ENCODE measurements at regions not wholly inside any gene's neighbourhood (a gene's known extent, or its start where the extent isn't known, plus 50 kb on each side); places are given as distances from the start of the nearest gene placed in this dataset.

DNA sequence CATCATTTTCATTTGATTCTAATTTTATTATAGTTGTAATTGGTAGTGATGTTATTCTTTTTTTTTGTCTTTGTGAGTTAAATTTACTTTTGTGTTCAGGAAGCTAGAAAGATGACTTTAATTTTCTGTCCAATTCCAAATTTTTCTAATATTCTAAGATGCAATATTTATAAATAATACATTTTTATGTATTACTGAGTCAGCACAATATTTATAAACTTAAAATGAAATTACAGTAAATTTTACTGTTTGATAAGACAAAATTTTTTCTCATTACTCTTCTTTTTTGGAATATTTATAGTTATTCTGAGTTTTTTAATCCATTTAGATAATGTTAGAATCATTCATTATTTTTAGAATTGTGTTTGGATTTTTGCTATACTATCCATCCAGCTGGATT is 1637.9 kb upstream of the ACO1 start:
- TF ChIP-seq, protein P1, sequence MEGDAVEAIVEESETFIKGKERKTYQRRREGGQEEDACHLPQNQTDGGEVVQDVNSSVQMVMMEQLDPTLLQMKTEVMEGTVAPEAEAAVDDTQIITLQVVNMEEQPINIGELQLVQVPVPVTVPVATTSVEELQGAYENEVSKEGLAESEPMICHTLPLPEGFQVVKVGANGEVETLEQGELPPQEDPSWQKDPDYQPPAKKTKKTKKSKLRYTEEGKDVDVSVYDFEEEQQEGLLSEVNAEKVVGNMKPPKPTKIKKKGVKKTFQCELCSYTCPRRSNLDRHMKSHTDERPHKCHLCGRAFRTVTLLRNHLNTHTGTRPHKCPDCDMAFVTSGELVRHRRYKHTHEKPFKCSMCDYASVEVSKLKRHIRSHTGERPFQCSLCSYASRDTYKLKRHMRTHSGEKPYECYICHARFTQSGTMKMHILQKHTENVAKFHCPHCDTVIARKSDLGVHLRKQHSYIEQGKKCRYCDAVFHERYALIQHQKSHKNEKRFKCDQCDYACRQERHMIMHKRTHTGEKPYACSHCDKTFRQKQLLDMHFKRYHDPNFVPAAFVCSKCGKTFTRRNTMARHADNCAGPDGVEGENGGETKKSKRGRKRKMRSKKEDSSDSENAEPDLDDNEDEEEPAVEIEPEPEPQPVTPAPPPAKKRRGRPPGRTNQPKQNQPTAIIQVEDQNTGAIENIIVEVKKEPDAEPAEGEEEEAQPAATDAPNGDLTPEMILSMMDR (IDR thresholded peaks at IDR 0.05; ENCODE audit: insufficient read depth, low read length, poor library complexity, severe bottlenecking): no peak
- Histone ChIP-seq H3K36me3 (ENCODE audit: control insufficient read depth, insufficient read depth, low read length) (no peaks in the 10 kb centered on the region), H3K27me3 (ENCODE audit: control insufficient read depth, insufficient read depth, low read length) (no peaks in the 10 kb centered on the region), H3K4me3 (ENCODE audit: low read depth, low read length) (no peak overlapping the region)
- no peak for DNase-seq (ENCODE audit: low read depth)

GRCh38 chr9:30757723-30758122 is 1626.7 kb upstream of the ACO1 start:
- H3K4me3 ChIP-seq (ENCODE audit: low read depth, low read length): no peak overlapping the region
- DNase-seq (ENCODE audit: low read depth): no peak
- TF ChIP-seq, protein P1 (IDR thresholded peaks at IDR 0.05; ENCODE audit: insufficient read depth, low read length, poor library complexity, severe bottlenecking): no peak
- H3K36me3 ChIP-seq (ENCODE audit: control insufficient read depth, insufficient read depth, low read length): no peaks in the 10 kb centered on the region
- no peaks in the 10 kb centered on the region for H3K27me3 ChIP-seq (ENCODE audit: control insufficient read depth, insufficient read depth, low read length)

GRCh38 chr9:30758726-30759446 is 1625.6 kb upstream of the ACO1 start:
- Histone ChIP-seq H3K36me3 (ENCODE audit: control insufficient read depth, insufficient read depth, low read length) (no peaks in the 10 kb centered on the region), H3K27me3 (ENCODE audit: control insufficient read depth, insufficient read depth, low read length) (no peaks in the 10 kb centered on the region), H3K4me3 (ENCODE audit: low read depth, low read length) (no peak overlapping the region)
- TF ChIP-seq, protein P1 (IDR thresholded peaks at IDR 0.05; ENCODE audit: insufficient read depth, low read length, poor library complexity, severe bottlenecking): no peak
- DNase-seq (ENCODE audit: low read depth): no peak

GRCh38 chr9:30765318-30765717 is 1619.1 kb upstream of the ACO1 start:
- Histone ChIP-seq H3K36me3 (ENCODE audit: control insufficient read depth, insufficient read depth, low read length) (no peaks in the 10 kb centered on the region), H3K4me3 (ENCODE audit: low read depth, low read length) (no peak overlapping the region), H3K27me3 (ENCODE audit: control insufficient read depth, insufficient read depth, low read length) (no peaks in the 10 kb centered on the region)
- no peak for DNase-seq (ENCODE audit: low read depth)
- TF ChIP-seq, protein P1 (IDR thresholded peaks at IDR 0.05; ENCODE audit: insufficient read depth, low read length, poor library complexity, severe bottlenecking): no peak

DNA sequence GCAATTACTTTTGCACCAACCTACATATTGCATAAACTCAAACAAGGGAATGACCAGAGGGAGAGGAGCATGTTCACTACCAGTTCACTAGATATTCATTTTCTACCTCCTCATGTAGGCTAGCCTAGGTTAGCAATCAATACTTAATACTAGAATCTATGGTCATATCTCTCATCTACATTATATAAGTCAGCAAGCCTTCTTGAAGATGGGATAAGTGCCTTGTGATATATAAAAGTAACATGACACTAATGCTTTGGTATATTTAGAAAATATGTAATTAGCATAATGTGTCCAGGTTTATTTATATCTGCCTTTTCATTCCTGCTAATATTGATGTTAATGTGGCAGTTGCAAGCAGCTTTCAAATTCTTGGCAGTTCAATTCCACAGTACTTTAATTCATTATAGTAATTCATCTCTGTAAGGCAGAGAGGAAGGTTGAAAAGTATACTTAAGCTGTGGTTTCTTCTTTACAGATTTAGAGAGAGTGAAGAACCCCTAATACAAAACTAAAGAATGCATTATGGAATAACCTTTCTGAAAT is 1613.2 kb upstream of the ACO1 start:
- Histone ChIP-seq H3K27me3 (ENCODE audit: control insufficient read depth, insufficient read depth, low read length) (no peaks in the 10 kb centered on the region), H3K4me3 (ENCODE audit: low read depth, low read length) (no peak overlapping the region), H3K36me3 (ENCODE audit: control insufficient read depth, insufficient read depth, low read length) (no peaks in the 10 kb centered on the region)
- TF ChIP-seq, protein P1 (IDR thresholded peaks at IDR 0.05; ENCODE audit: insufficient read depth, low read length, poor library complexity, severe bottlenecking): no peak
- no peak for DNase-seq (ENCODE audit: low read depth)

DNA sequence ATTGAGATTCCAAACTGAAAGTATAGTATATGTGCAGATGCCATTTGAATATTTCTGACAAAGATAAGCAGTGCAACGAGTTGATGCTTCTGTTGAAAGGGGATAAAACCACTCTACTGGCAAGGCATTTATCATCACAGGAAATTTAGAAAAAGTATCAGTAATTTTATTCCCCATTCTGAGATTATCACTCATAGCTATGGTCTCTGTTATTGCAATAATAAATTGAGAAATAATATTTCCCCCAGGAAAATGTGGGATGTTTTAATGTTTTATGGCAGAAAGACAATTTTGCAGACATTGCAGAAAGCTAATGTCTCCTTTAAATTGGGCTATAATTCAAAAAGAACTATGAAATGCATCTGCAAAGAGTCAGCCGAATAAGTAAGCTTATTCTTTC is 1612.7 kb upstream of the ACO1 start:
- Histone ChIP-seq H3K4me3 (ENCODE audit: low read depth, low read length) (no peak overlapping the region), H3K27me3 (ENCODE audit: control insufficient read depth, insufficient read depth, low read length) (no peaks in the 10 kb centered on the region), H3K36me3 (ENCODE audit: control insufficient read depth, insufficient read depth, low read length) (no peaks in the 10 kb centered on the region)
- no peak for DNase-seq (ENCODE audit: low read depth)
- TF ChIP-seq, protein P1 (IDR thresholded peaks at IDR 0.05; ENCODE audit: insufficient read depth, low read length, poor library complexity, severe bottlenecking): no peak

Measured in kidney epithelial cell (primary cell).